Naive thymus-derived CD4-positive, alpha-beta T cell (primary cell): ENCODE measurements at regions not wholly inside any gene's neighbourhood (a gene's known extent, or its start where the extent isn't known, plus 50 kb on each side); places are given as distances from the start of the nearest gene placed in this dataset.

Experiments
- ATAC-seq: fragments of 150-1000 bp; cut with Tn5 transposase; 2 replicates; pipeline ENCODE4 v1.10.0; 2021; ENCODE audit warnings: mild to moderate bottlenecking, moderate library complexity
- CTCF ChIA-PET: fragments of 350-600 bp; sonication (Branson Sonifier 250); formaldehyde crosslinking; loops from one replicate; lab custom pipeline; 2021; ENCODE audit warnings: antibody characterized with exemption; lab: Charles Lee
- POLR2A ChIA-PET: fragments of 350-600 bp; sonication (Branson Sonifier 250); formaldehyde crosslinking; loops from one replicate; lab custom pipeline; 2021; ENCODE audit warnings: antibody characterized with exemption, inconsistent platforms; lab: Charles Lee
- DNase-seq, 9 donors: peaks; one replicate each; pipeline versions ENCODE4 v3.0.0 to v3.0.0-alpha.2; 2020 to 2022; ENCODE audit warnings: mixed read lengths in 1 of 9
- H3K27ac ChIP-seq: one replicate; pipeline ENCODE4 v1.7.0; 2013; ENCODE audit warnings: mild to moderate bottlenecking, low read depth, low read length, moderate library complexity
- H3K27me3 ChIP-seq, 2 donors: one replicate each; pipeline ENCODE4 v1.7.0; 2013; ENCODE audit warnings: low read length in 2 of 2, mild to moderate bottlenecking in 2 of 2, moderate library complexity in 2 of 2; ENCODE audit not compliant: control insufficient read depth in 2 of 2, insufficient read depth in 2 of 2
- H3K36me3 ChIP-seq, 3 experiments: 1 replicate in 2 of 3; 2 replicates in 1 of 3; pipeline ENCODE4 v1.7.0; 2013; ENCODE audit warnings: low read length in 3 of 3, mild to moderate bottlenecking in 3 of 3, moderate library complexity in 1 of 3; ENCODE audit not compliant: insufficient read depth in 3 of 3, control insufficient read depth in 2 of 3
- H3K4me1 ChIP-seq, 2 donors: one replicate each; pipeline ENCODE4 v1.7.0; 2013; ENCODE audit warnings: low read length in 2 of 2, mild to moderate bottlenecking in 2 of 2, moderate library complexity in 1 of 2; ENCODE audit not compliant: control insufficient read depth in 2 of 2, insufficient read depth in 2 of 2
- H3K4me3 ChIP-seq: 2 replicates; pipeline ENCODE4 v1.7.0; 2013; ENCODE audit warnings: mild to moderate bottlenecking, low read length
- H3K9me3 ChIP-seq, 3 experiments: 1 replicate in 2 of 3; 2 replicates in 1 of 3; pipeline ENCODE4 v1.7.0; 2013; ENCODE audit warnings: low read length in 3 of 3; ENCODE audit not compliant: control insufficient read depth in 2 of 3
- H3K27ac Mint-ChIP-seq, 9 donors: one replicate each; pipeline ENCODE4 v1.8.0; 2020 to 2022; ENCODE audit warnings: mixed read lengths in 9 of 9, mild to moderate bottlenecking in 8 of 9, moderate library complexity in 5 of 9, inconsistent platforms in 2 of 9
- H3K27me3 Mint-ChIP-seq, 5 donors: one replicate each; pipeline ENCODE4 v1.8.0; 2021 to 2022; ENCODE audit warnings: mixed read lengths in 5 of 5, mild to moderate bottlenecking in 1 of 5
- H3K36me3 Mint-ChIP-seq, 5 donors: one replicate each; pipeline ENCODE4 v1.8.0; 2020 to 2022; ENCODE audit warnings: mixed read lengths in 5 of 5, mild to moderate bottlenecking in 3 of 5, inconsistent platforms in 1 of 5
- H3K4me1 Mint-ChIP-seq, 7 donors: one replicate each; pipeline ENCODE4 v1.8.0; 2020 to 2022; ENCODE audit warnings: mixed read lengths in 7 of 7, mild to moderate bottlenecking in 3 of 7, inconsistent platforms in 1 of 7
- H3K4me3 Mint-ChIP-seq, 10 donors: one replicate each; pipeline ENCODE4 v1.8.0; 2020 to 2022; ENCODE audit warnings: mild to moderate bottlenecking in 10 of 10, mixed read lengths in 10 of 10, moderate library complexity in 6 of 10, inconsistent platforms in 2 of 10
- H3K9me3 Mint-ChIP-seq, 11 donors: one replicate each; pipeline ENCODE4 v1.8.0; 2020 to 2022; ENCODE audit warnings: mixed read lengths in 11 of 11, mild to moderate bottlenecking in 4 of 11, inconsistent platforms in 1 of 11, moderate library complexity in 1 of 11
- intact Hi-C, 2 donors: fragments of 100-400 bp; cut with micrococcal nuclease; formaldehyde crosslinking; loops; one replicate each; pipeline ENCODE4 v1.15.1; 2023

GRCh38 chr3:187802203-187802927, 57.1 kb upstream of the BCL6 start:
- Mint-ChIP-seq H3K36me3 (peaks cover 0 to 46% (median 0%) of the 10 kb centered on the region in 5 donors), H3K4me1 (peaks cover 26 to 94% (median 46%) of the 10 kb centered on the region in 7 donors), H3K9me3 (peaks cover 0 to 17% (median 0%) of the 10 kb centered on the region in 11 donors), H3K27ac (peak overlapping the region in 1 of 9 donors; percentile 90), H3K27me3 (no peaks in the 10 kb centered on the region), H3K4me3 (peak overlapping the region in 4 of 10 donors; percentile 32 to 69 (median 37))
- intact Hi-C loops, result loop anchor here in 1 of 2 donors (2.0 to 5.0 kb wide), 7 partner anchors 20 to 600 kb away; partner anchors contain the start of gene BCL6
- no peak overlapping the region for H3K27ac ChIP-seq
- POLR2A ChIA-PET, result no interaction called here
- H3K4me1 ChIP-seq, result peaks cover 24 to 50% of the 10 kb centered on the region in 2 donors
- no peaks in the 10 kb centered on the region for H3K36me3 ChIP-seq
- H3K4me3 ChIP-seq, result no peak overlapping the region
- no peaks in the 10 kb centered on the region for H3K27me3 ChIP-seq
- CTCF ChIA-PET, result no interaction called here
- H3K9me3 ChIP-seq, result no peaks in the 10 kb centered on the region
- no peak for ATAC-seq
- no peak for DNase-seq

GRCh38 chr3:187802928-187803259, 57.6 kb upstream of the BCL6 start:
- intact Hi-C loops, result loop anchor here in 1 of 2 donors (1.0 to 5.0 kb wide), 11 partner anchors 20 to 599 kb away; partner anchors contain the start of genes BCL6 and LPP
- ATAC-seq (peak; percentile 56), DNase-seq (peak in 1 of 9 donors; percentile 66)
- Mint-ChIP-seq H3K36me3 (peaks cover 0 to 44% (median 0%) of the 10 kb centered on the region in 5 donors), H3K4me1 (peaks cover 23 to 93% (median 44%) of the 10 kb centered on the region in 7 donors), H3K4me3 (peak overlapping the region in 6 of 10 donors; percentile 14 to 69 (median 34)), H3K27ac (peak overlapping the region in 1 of 9 donors; percentile 90), H3K27me3 (no peaks in the 10 kb centered on the region), H3K9me3 (peaks cover 0 to 17% (median 0%) of the 10 kb centered on the region in 11 donors)
- CTCF ChIA-PET, result no interaction called here
- POLR2A ChIA-PET, result no interaction called here
- Histone ChIP-seq H3K36me3 (no peaks in the 10 kb centered on the region), H3K4me3 (no peak overlapping the region), H3K27me3 (no peaks in the 10 kb centered on the region), H3K9me3 (no peaks in the 10 kb centered on the region), H3K27ac (no peak overlapping the region), H3K4me1 (peaks cover 22 to 47% of the 10 kb centered on the region in 2 donors)

GRCh38 chr3:187804120-187804744, 59.0 kb upstream of the BCL6 start:
- H3K4me1 Mint-ChIP-seq, result peaks cover 9 to 79% (median 31%) of the 10 kb centered on the region in 7 donors
- ChIA-PET POLR2A (no interaction called here), CTCF (no interaction called here)
- H3K36me3 Mint-ChIP-seq, result peaks cover 0 to 39% (median 0%) of the 10 kb centered on the region in 5 donors
- peak in 1 of 9 donors; percentile 32 for DNase-seq
- H3K9me3 Mint-ChIP-seq, result peaks cover 0 to 10% (median 0%) of the 10 kb centered on the region in 11 donors
- Histone ChIP-seq H3K9me3 (no peaks in the 10 kb centered on the region), H3K4me3 (no peak overlapping the region), H3K27me3 (no peaks in the 10 kb centered on the region), H3K36me3 (no peaks in the 10 kb centered on the region), H3K4me1 (peaks cover 9 to 34% of the 10 kb centered on the region in 2 donors), H3K27ac (no peak overlapping the region)
- peak overlapping the region in 1 of 10 donors; percentile 60 for H3K4me3 Mint-ChIP-seq
- H3K27ac Mint-ChIP-seq, result peak overlapping the region in 1 of 9 donors; percentile 87
- no peaks in the 10 kb centered on the region for H3K27me3 Mint-ChIP-seq
- intact Hi-C loops, result loop anchor here in 1 of 2 donors (5.0 kb wide), 2 partner anchors 518 to 598 kb away; no protein-coding TSS in a partner anchor
- ATAC-seq, result no peak

GRCh38 chr3:187804745-187805121, 59.5 kb upstream of the BCL6 start:
- H3K27ac ChIP-seq, result no peak overlapping the region
- no peaks in the 10 kb centered on the region for H3K9me3 ChIP-seq
- peaks cover 5 to 74% (median 26%) of the 10 kb centered on the region in 7 donors for H3K4me1 Mint-ChIP-seq
- H3K36me3 Mint-ChIP-seq, result peaks cover 0 to 39% (median 0%) of the 10 kb centered on the region in 5 donors
- H3K9me3 Mint-ChIP-seq, result peaks cover 0 to 10% (median 0%) of the 10 kb centered on the region in 11 donors
- ChIA-PET POLR2A (no interaction called here), CTCF (no interaction called here)
- peaks cover 4 to 29% of the 10 kb centered on the region in 2 donors for H3K4me1 ChIP-seq
- no peak overlapping the region for H3K4me3 ChIP-seq
- intact Hi-C loops, result loop anchor here in 1 of 2 donors (5.0 kb wide), 2 partner anchors 518 to 598 kb away; no protein-coding TSS in a partner anchor
- H3K4me3 Mint-ChIP-seq, result peak overlapping the region in 1 of 10 donors; percentile 21
- no peak for ATAC-seq
- no peaks in the 10 kb centered on the region for H3K36me3 ChIP-seq
- no peaks in the 10 kb centered on the region for H3K27me3 Mint-ChIP-seq
- peak overlapping the region in 1 of 9 donors; percentile 87 for H3K27ac Mint-ChIP-seq
- DNase-seq, result no peak
- H3K27me3 ChIP-seq, result no peaks in the 10 kb centered on the region

GRCh38 chr3:187805774-187806173, 60.5 kb upstream of the BCL6 start:
- no peaks in the 10 kb centered on the region for H3K27me3 Mint-ChIP-seq

GRCh38 chr3:187807086-187807862, 62.0 kb upstream of the BCL6 start:
- DNase-seq (peak in 1 of 9 donors; percentile 55), ATAC-seq (no peak)
- Mint-ChIP-seq H3K27ac (peak overlapping the region in 2 of 9 donors; percentile 27 to 75), H3K36me3 (peaks cover 0 to 37% (median 0%) of the 10 kb centered on the region in 5 donors), H3K4me3 (no peak overlapping the region), H3K4me1 (peaks cover 4 to 64% (median 7%) of the 10 kb centered on the region in 7 donors), H3K9me3 (peaks cover 0 to 14% (median 0%) of the 10 kb centered on the region in 11 donors), H3K27me3 (no peaks in the 10 kb centered on the region)
- intact Hi-C loops, result no loop called here
- H3K9me3 ChIP-seq, result no peaks in the 10 kb centered on the region
- no peaks in the 10 kb centered on the region for H3K27me3 ChIP-seq
- peaks cover 0 to 6% of the 10 kb centered on the region in 2 donors for H3K4me1 ChIP-seq
- ChIA-PET POLR2A (no interaction called here), CTCF (no interaction called here)
- H3K4me3 ChIP-seq, result no peak overlapping the region
- no peaks in the 10 kb centered on the region for H3K36me3 ChIP-seq
- H3K27ac ChIP-seq, result no peak overlapping the region

More at GRCh38 chr3:187805774-187806173, 60.5 kb upstream of the BCL6 start:
- DNase-seq, result no peak
- no peak for ATAC-seq
- Histone ChIP-seq H3K4me1 (peaks cover 0 to 21% of the 10 kb centered on the region in 2 donors), H3K27ac (no peak overlapping the region), H3K27me3 (no peaks in the 10 kb centered on the region), H3K4me3 (no peak overlapping the region), H3K9me3 (no peaks in the 10 kb centered on the region), H3K36me3 (no peaks in the 10 kb centered on the region)
- Mint-ChIP-seq H3K4me1 (peaks cover 5 to 68% (median 18%) of the 10 kb centered on the region in 7 donors), H3K27ac (peak overlapping the region in 2 of 9 donors; percentile 15 to 56), H3K36me3 (peaks cover 0 to 39% (median 0%) of the 10 kb centered on the region in 5 donors), H3K9me3 (peaks cover 0 to 10% (median 0%) of the 10 kb centered on the region in 11 donors), H3K4me3 (no peak overlapping the region)
- POLR2A ChIA-PET, result no interaction called here
- CTCF ChIA-PET, result no interaction called here
- intact Hi-C loops, result no loop called here
